K562 (cell line): ENCODE measurements at regions not wholly inside any gene's neighbourhood (a gene's known extent, or its start where the extent isn't known, plus 50 kb on each side); places are given as distances from the start of the nearest gene placed in this dataset.

Experiments
- CAMTA2 ChIP-seq: fragments of 250-450 bp; sonication (Bioruptor Pico); conservative IDR thresholded peaks from 2 replicates; pipeline ENCODE4 v1.5.1; 2022
- CCNT2 ChIP-seq: IDR thresholded peaks from 2 replicates; pipeline ENCODE4 v1.6.1; 2011; ENCODE audit warnings: borderline replicate concordance, low read depth, mild to moderate bottlenecking, moderate library complexity, mixed read lengths, low read length; ENCODE audit not compliant: insufficient read length; ENCODE audit errors: extremely low read depth
- CGGBP1 ChIP-seq: fragments of 250-450 bp; sonication (Bioruptor Pico); IDR thresholded peaks from 2 replicates; pipeline ENCODE4 v1.9.0; 2021; ENCODE audit warnings: mild to moderate bottlenecking
- COPS2 ChIP-seq: fragments of 450-650 bp; conservative IDR thresholded peaks from 2 replicates; pipeline ENCODE4 v1.6.1; 2016; ENCODE audit warnings: mild to moderate bottlenecking, moderate library complexity
- DPF2 ChIP-seq: fragments of 450-650 bp; IDR thresholded peaks from 2 replicates; pipeline ENCODE4 v1.6.1; 2016
- GABPB2 ChIP-seq: fragments of 250-450 bp; sonication (Bioruptor Pico); conservative IDR thresholded peaks from 2 replicates; pipeline ENCODE4 v1.5.1; 2021; ENCODE audit warnings: mild to moderate bottlenecking
- ID3 ChIP-seq, 2 experiments: fragments of 250-450 bp in 1 of 2; fragments of 450-650 bp in 1 of 2; sonication (Bioruptor Pico) in 1 of 2; IDR thresholded peaks; 2 replicates each; pipeline versions ENCODE4 v1.6.1 to v1.8.0; 2016 to 2021; ENCODE audit warnings: mild to moderate bottlenecking in 2 of 2, moderate library complexity in 2 of 2, missing compliant biosample characterization in 1 of 2, missing genetic modification characterization in 1 of 2
- MLLT1 ChIP-seq, 2 experiments: fragments of 450-650 bp; IDR thresholded peaks; 2 replicates each; pipeline ENCODE4 v1.6.1; 2016
- NCOA4 ChIP-seq: fragments of 450-650 bp; IDR thresholded peaks from 2 replicates; pipeline ENCODE4 v1.6.1; 2018; ENCODE audit warnings: mild to moderate bottlenecking; ENCODE audit not compliant: partially characterized antibody
- NONO ChIP-seq, 2 experiments: fragments of 200-400 bp in 1 of 2; fragments of 450-650 bp in 1 of 2; formaldehyde crosslinking in 1 of 2; IDR thresholded peaks; 2 replicates each; pipeline ENCODE4 v1.6.1; 2017; ENCODE audit warnings: low read depth in 2 of 2, mild to moderate bottlenecking in 2 of 2, moderate library complexity in 2 of 2, low read length in 1 of 2
- PCBP2 ChIP-seq: fragments of 200-400 bp; formaldehyde crosslinking; IDR thresholded peaks from 2 replicates; pipeline ENCODE4 v1.6.1; 2018; ENCODE audit warnings: low read length, low read depth, mild to moderate bottlenecking, moderate library complexity; ENCODE audit not compliant: poor library complexity, severe bottlenecking
- PYGO2 ChIP-seq: fragments of 450-650 bp; IDR thresholded peaks from 2 replicates; pipeline ENCODE4 v1.6.1; 2016; ENCODE audit warnings: mild to moderate bottlenecking, missing genetic modification characterization, moderate library complexity, missing compliant biosample characterization
- RBM22 ChIP-seq: fragments of 200-400 bp; formaldehyde crosslinking; IDR thresholded peaks from 2 replicates; pipeline ENCODE4 v1.6.1; 2018; ENCODE audit warnings: low read length, low read depth; ENCODE audit not compliant: poor library complexity, severe bottlenecking
- SP2 ChIP-seq: IDR thresholded peaks from 2 replicates; pipeline ENCODE4 v1.6.1; 2011; ENCODE audit warnings: mild to moderate bottlenecking, low read depth, low read length, moderate library complexity; ENCODE audit not compliant: poor library complexity, severe bottlenecking; ENCODE audit errors: extremely low read depth
- ZBTB8A ChIP-seq: fragments of 450-650 bp; IDR thresholded peaks from 2 replicates; pipeline ENCODE4 v1.6.1; 2018; ENCODE audit warnings: mild to moderate bottlenecking, moderate library complexity; ENCODE audit not compliant: partially characterized antibody
- ZBTB9 ChIP-seq: fragments of 450-650 bp; formaldehyde crosslinking; IDR thresholded peaks from 2 replicates; pipeline ENCODE4 v1.4.0; 2020; ENCODE audit warnings: mild to moderate bottlenecking, moderate library complexity
- ZFPM2 ChIP-seq: fragments of 250-450 bp; sonication (Bioruptor Pico); IDR thresholded peaks from 2 replicates; pipeline ENCODE4 v1.5.1; 2022; ENCODE audit warnings: mild to moderate bottlenecking
- ZNF324 ChIP-seq: fragments of 250-450 bp; sonication (Bioruptor Pico); IDR thresholded peaks from 2 replicates; pipeline ENCODE4 v1.4.0; 2020; ENCODE audit warnings: mild to moderate bottlenecking
- ZNF431 ChIP-seq: sonication (generic); formaldehyde crosslinking; IDR thresholded peaks from 2 replicates; pipeline ENCODE4 v1.8.0; 2022; ENCODE audit warnings: mild to moderate bottlenecking, missing genetic modification reagents
- ZNF436 ChIP-seq: fragments of 250-450, 450-650 bp; sonication (Bioruptor Pico); formaldehyde crosslinking; IDR thresholded peaks from 2 replicates; pipeline ENCODE4 v1.7.0; 2020; ENCODE audit warnings: mild to moderate bottlenecking
- ZNF445 ChIP-seq: fragments of 250-450 bp; sonication (Bioruptor Pico); IDR thresholded peaks from 2 replicates; pipeline ENCODE4 v1.4.0; 2020; ENCODE audit warnings: low read depth, mild to moderate bottlenecking, moderate library complexity
- ZNF449 ChIP-seq: fragments of 250-450 bp; sonication (Bioruptor Pico); IDR thresholded peaks from 2 replicates; pipeline ENCODE4 v1.8.0; 2022; ENCODE audit warnings: moderate library complexity, mild to moderate bottlenecking, inconsistent platforms
- ZNF511 ChIP-seq: sonication (generic); formaldehyde crosslinking; IDR thresholded peaks from 2 replicates; pipeline ENCODE4 v1.8.0; 2022; ENCODE audit warnings: mild to moderate bottlenecking, missing genetic modification reagents

GRCh38 chr6:27135087-27135657 is 112.3 kb upstream of the PRSS16 start (continued):
- 0 out of 2 replicates have a peak, but pooled peaks have one; percentile 13 for TF ChIP-seq ZBTB9 (CRISPR knock-in tag)
- no peak for TF ChIP-seq COPS2
- TF ChIP-seq ZNF324 (CRISPR knock-in tag): no peak
- TF ChIP-seq PYGO2 (tag): no peak
- no peak for TF ChIP-seq SP2
- TF ChIP-seq CAMTA2 (CRISPR knock-in tag): 0 out of 2 replicates have a peak, but pooled peaks have one; percentile 45
- no peak for TF ChIP-seq DPF2
- peak; percentile 6 for TF ChIP-seq CCNT2
- no peak for TF ChIP-seq ZNF436 (CRISPR knock-in tag)
- no peak for TF ChIP-seq ZNF445 (CRISPR knock-in tag)
- no peak for TF ChIP-seq NCOA4
- TF ChIP-seq GABPB2 (CRISPR knock-in tag): 0 out of 2 replicates have a peak, but pooled peaks have one; percentile 8
- no peak for TF ChIP-seq ZNF449 (CRISPR knock-in tag)
- no peak for TF ChIP-seq ZBTB8A
- no peak for TF ChIP-seq ZFPM2 (CRISPR knock-in tag)
- TF ChIP-seq MLLT1 (IDR thresholded peaks at IDR 0.05): peak; percentile 93 to 95
- TF ChIP-seq PCBP2: no peak
- no peak for TF ChIP-seq ZNF511 (CRISPR knock-in tag)
- TF ChIP-seq ID3 (CRISPR knock-in tag; IDR thresholded peaks at IDR 0.05): no peak
- no peak for TF ChIP-seq ID3 (tag; IDR thresholded peaks at IDR 0.05)
- no peak for TF ChIP-seq ZNF431 (CRISPR knock-in tag)
- peak in 1 of 2 experiments; percentile 61; a peak in 2 of 4 replicates for TF ChIP-seq NONO (IDR thresholded peaks at IDR 0.05; ENCODE audit: low read depth in 2 of 2, low read length in 1 of 2)
- peak; percentile 58 for TF ChIP-seq CGGBP1 (CRISPR knock-in tag)
- peak; percentile 74 for TF ChIP-seq RBM22
